Fibroblast of villous mesenchyme (primary cell): ENCODE measurements at regions not wholly inside any gene's neighbourhood (a gene's known extent, or its start where the extent isn't known, plus 50 kb on each side); places are given as distances from the start of the nearest gene placed in this dataset.

ENCODE experiments used
- DNase-seq: peaks from one replicate; pipeline ENCODE4 v3.0.0-alpha.2; 2010; ENCODE audit warnings: low read depth
- H3K4me3 ChIP-seq: 2 replicates; pipeline ENCODE4 v1.5.1; 2011; ENCODE audit warnings: low read depth, mild to moderate bottlenecking, low read length
- CTCF ChIP-seq: IDR thresholded peaks from 2 replicates; pipeline ENCODE4 v1.5.1; 2012; ENCODE audit warnings: low read depth, mild to moderate bottlenecking, low read length; ENCODE audit not compliant: insufficient read depth

GRCh38 chrX:98380106-98380505 lies 1496.4 kb downstream of the RPA4 start:
- TF ChIP-seq CTCF, result no peak
- H3K4me3 ChIP-seq, result no peak overlapping the region
- DNase-seq, result no peak

GRCh38 chrX:98380556-98380955 lies 1496.8 kb downstream of the RPA4 start:
- no peak overlapping the region for H3K4me3 ChIP-seq
- no peak for DNase-seq
- no peak for TF ChIP-seq CTCF

GRCh38 chrX:98398542-98398941 lies 1514.8 kb downstream of the RPA4 start:
- H3K4me3 ChIP-seq, result no peak overlapping the region
- TF ChIP-seq CTCF, result no peak
- DNase-seq, result no peak

- H3K4me3 ChIP-seq, result no peak overlapping the region
- no peak for DNase-seq
- TF ChIP-seq CTCF, result no peak
Observed at GRCh38 chrX:98405376-98405775, 1521.7 kb downstream of the RPA4 start.

- no peak for DNase-seq
- no peak for TF ChIP-seq CTCF
- H3K4me3 ChIP-seq, result no peak overlapping the region
Observed at GRCh38 chrX:98407584-98407983, 1523.9 kb downstream of the RPA4 start.

GRCh38 chrX:98409867-98410266 lies 1526.2 kb downstream of the RPA4 start:
- H3K4me3 ChIP-seq, result no peak overlapping the region
- TF ChIP-seq CTCF, result no peak

GRCh38 chrX:98412058-98412457 lies 1528.3 kb downstream of the RPA4 start:
- DNase-seq, result no peak
- no peak for TF ChIP-seq CTCF

More at GRCh38 chrX:98409867-98410266, 1526.2 kb downstream of the RPA4 start:
- no peak for DNase-seq

More at GRCh38 chrX:98412058-98412457, 1528.3 kb downstream of the RPA4 start:
- H3K4me3 ChIP-seq, result no peak overlapping the region
